ENCODE measurements at regions not wholly inside any gene's neighbourhood (a gene's known extent, or its start where the extent isn't known, plus 50 kb on each side); places are given as distances from the start of the nearest gene placed in this dataset.

GRCh38 chr5:156043351-156043750 is 283.6 kb upstream of the SGCD start:
- Histone ChIP-seq H3K4me2 (ENCODE audit: insufficient read depth, low read length) (no peak overlapping the region), H3K9ac (ENCODE audit: insufficient read depth in 1 of 2, low read depth in 2 of 2, low read length in 2 of 2) (no peak overlapping the region), H2AFZ (ENCODE audit: low read depth, low read length) (no peak overlapping the region), H3K9me3 (replicated peaks; ENCODE audit: control insufficient read depth, insufficient read depth, low read depth, low read length) (0 out of 2 replicates have a peak, but pooled peaks cover 1% of the 10 kb centered on the region), H4K20me1 (replicated peaks; ENCODE audit: control insufficient read depth, insufficient read depth, low read length) (no peaks in the 10 kb centered on the region), H3K4me1 (replicated peaks in 1 of 2; ENCODE audit: control insufficient read depth in 2 of 2, insufficient read depth in 2 of 2, low read length in 2 of 2) (no peaks in the 10 kb centered on the region), H3K27me3 (ENCODE audit: control insufficient read depth in 2 of 2, insufficient read depth in 2 of 2, low read length in 2 of 2) (no peaks in the 10 kb centered on the region), H3K9me1 (ENCODE audit: control insufficient read depth, insufficient read depth, low read length) (no peaks in the 10 kb centered on the region), H3K36me3 (ENCODE audit: control insufficient read depth, insufficient read depth, low read length) (no peaks in the 10 kb centered on the region), H3K4me3 (no peak overlapping the region), H3K79me2 (ENCODE audit: control insufficient read depth, insufficient read depth, low read length) (no peaks in the 10 kb centered on the region), H3K27ac (ENCODE audit: extremely low read depth, low read depth, low read length) (no peak overlapping the region)
- BruUV-seq (replicated peaks) = no TSS peak
- DNase-seq (ENCODE audit: extremely low read depth in 1 of 4, low spot score in 3 of 4) = no peak
- ChIA-PET CTCF (ENCODE audit: low intra/inter-chr PET ratio) (no interaction called here), POLR2A (no interaction called here)
- ATAC-seq = no peak
- in situ Hi-C loops (cut with MboI) = no loop called here
- FAIRE-seq = no peak
- intact Hi-C loops (cut with micrococcal nuclease) = no loop called here
- TF ChIP-seq NCOA1 (IDR thresholded peaks at IDR 0.05; ENCODE audit: low read depth) (no peak), AFF1 (IDR thresholded peaks at IDR 0.05; ENCODE audit: low read depth in 1 of 2, partially characterized antibody in 2 of 2) (no peak), HBP1 (CRISPR knock-in tag; IDR thresholded peaks at IDR 0.05) (no peak), ZNF57 (CRISPR knock-in tag; IDR thresholded peaks at IDR 0.05) (no peak), NFE2L1 (tag; IDR thresholded peaks at IDR 0.05; ENCODE audit: borderline replicate concordance, low read depth) (no peak), IRF1 (CRISPR knock-in tag; IDR thresholded peaks at IDR 0.05; ENCODE audit: borderline replicate concordance) (no peak), CLOCK (CRISPR knock-in tag; IDR thresholded peaks at IDR 0.05; ENCODE audit: borderline replicate concordance) (no peak)
